ENCODE measurements at regions not wholly inside any gene's neighbourhood (a gene's known extent, or its start where the extent isn't known, plus 50 kb on each side); places are given as distances from the start of the nearest gene placed in this dataset.

GRCh38 chr21:20030390-20030789 lies 967.8 kb upstream of the NCAM2 start:
- Histone ChIP-seq H2AFZ (ENCODE audit: low read depth, low read length, poor library complexity, severe bottlenecking) (no peak overlapping the region), H3K79me2 (ENCODE audit: insufficient read depth, low read length) (no peaks in the 10 kb centered on the region), H4K20me1 (ENCODE audit: insufficient read depth) (no peaks in the 10 kb centered on the region), H3K4me3 (replicated peaks in 1 of 2; ENCODE audit: low read depth in 1 of 2, low read length in 2 of 2) (no peak overlapping the region), H3K9me2 (ENCODE audit: insufficient read depth) (no peaks in the 10 kb centered on the region), H3K27me3 (ENCODE audit: insufficient read depth, low read length) (no peaks in the 10 kb centered on the region), H3K9ac (ENCODE audit: low read length) (no peak overlapping the region), H3K9me3 (ENCODE audit: control insufficient read depth in 1 of 2, insufficient read depth in 1 of 2, low read depth in 1 of 2, low read length in 2 of 2) (peaks cover 21 to 23% of the 10 kb centered on the region in 2 experiments; a peak in 3 of 4 replicates), H3K36me3 (ENCODE audit: control insufficient read depth in 1 of 2, insufficient read depth in 2 of 2, low read length in 2 of 2) (no peaks in the 10 kb centered on the region), H3K27ac (ENCODE audit: low read depth, low read length) (no peak overlapping the region), H3K4me1 (ENCODE audit: control insufficient read depth in 1 of 2, insufficient read depth in 2 of 2, low read length in 2 of 2) (no peaks in the 10 kb centered on the region), H3K4me2 (ENCODE audit: low read length) (no peak overlapping the region)
- ATAC-seq (no peak), DNase-seq (ENCODE audit: low read depth, low spot score) (no peak)
- ChIA-PET CTCF (no interaction called here), RAD21 (ENCODE audit: low non-redundant PET in 1 of 2, low total read pairs in 2 of 2, uncharacterized antibody in 2 of 2, unreplicated experiment in 2 of 2) (no interaction called here), POLR2A (no interaction called here)
- TF ChIP-seq EZH2 (IDR thresholded peaks at IDR 0.05) (no peak), CEBPB (IDR thresholded peaks at IDR 0.05; ENCODE audit: low read depth) (no peak), ZNF274 (IDR thresholded peaks at IDR 0.05; ENCODE audit: low read depth, low read length) (no peak), EZH2phosphoT487 (IDR thresholded peaks at IDR 0.05; ENCODE audit: borderline replicate concordance) (no peak), ZBTB33 (IDR thresholded peaks at IDR 0.05; ENCODE audit: extremely low read depth, insufficient replicate concordance, low read length) (no peak), FOSL1 (IDR thresholded peaks at IDR 0.05; ENCODE audit: low read depth) (no peak), POLR2A (IDR thresholded peaks at IDR 0.05; ENCODE audit: borderline replicate concordance, extremely low read depth, insufficient read depth, insufficient read length) (no peak), ELF1 (IDR thresholded peaks at IDR 0.05; ENCODE audit: borderline replicate concordance, low read depth) (no peak)
- TF ChIP-seq, protein P1, sequence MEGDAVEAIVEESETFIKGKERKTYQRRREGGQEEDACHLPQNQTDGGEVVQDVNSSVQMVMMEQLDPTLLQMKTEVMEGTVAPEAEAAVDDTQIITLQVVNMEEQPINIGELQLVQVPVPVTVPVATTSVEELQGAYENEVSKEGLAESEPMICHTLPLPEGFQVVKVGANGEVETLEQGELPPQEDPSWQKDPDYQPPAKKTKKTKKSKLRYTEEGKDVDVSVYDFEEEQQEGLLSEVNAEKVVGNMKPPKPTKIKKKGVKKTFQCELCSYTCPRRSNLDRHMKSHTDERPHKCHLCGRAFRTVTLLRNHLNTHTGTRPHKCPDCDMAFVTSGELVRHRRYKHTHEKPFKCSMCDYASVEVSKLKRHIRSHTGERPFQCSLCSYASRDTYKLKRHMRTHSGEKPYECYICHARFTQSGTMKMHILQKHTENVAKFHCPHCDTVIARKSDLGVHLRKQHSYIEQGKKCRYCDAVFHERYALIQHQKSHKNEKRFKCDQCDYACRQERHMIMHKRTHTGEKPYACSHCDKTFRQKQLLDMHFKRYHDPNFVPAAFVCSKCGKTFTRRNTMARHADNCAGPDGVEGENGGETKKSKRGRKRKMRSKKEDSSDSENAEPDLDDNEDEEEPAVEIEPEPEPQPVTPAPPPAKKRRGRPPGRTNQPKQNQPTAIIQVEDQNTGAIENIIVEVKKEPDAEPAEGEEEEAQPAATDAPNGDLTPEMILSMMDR (IDR thresholded peaks at IDR 0.05 in 2 of 3, conservative IDR thresholded peaks at IDR 0.05 in 1 of 3; ENCODE audit: borderline replicate concordance in 1 of 3, insufficient read depth in 1 of 3, low read depth in 2 of 3, low read length in 2 of 3), result no peak
- intact Hi-C loops (cut with micrococcal nuclease), result no loop called here
- BruUV-seq (replicated peaks), result no TSS peak

Data from HCT116 (cell line).